ENCODE measurements at regions not wholly inside any gene's neighbourhood (a gene's known extent, or its start where the extent isn't known, plus 50 kb on each side); places are given as distances from the start of the nearest gene placed in this dataset.

- H3K4me1 ChIP-seq (ENCODE audit: control insufficient read depth, insufficient read depth, low read length), result no peaks in the 10 kb centered on the region
- no peaks in the 10 kb centered on the region; the same call in 1 of the 2 replicates for H4K20me1 ChIP-seq (ENCODE audit: insufficient read depth, low read length)
- H3K4ac ChIP-seq (ENCODE audit: low read depth, low read length), result no peak overlapping the region
- no peaks in the 10 kb centered on the region for H3K9me3 ChIP-seq (ENCODE audit: control insufficient read depth, insufficient read depth, low read length)
- no TSS peak for BruUV-seq (replicated peaks)
- H3K27ac ChIP-seq (ENCODE audit: insufficient read depth, low read length), result no peak overlapping the region
- POLR2A ChIA-PET (ENCODE audit: unreplicated experiment), result no interaction called here
- dilution Hi-C loops (cut with HindIII; ENCODE audit: low sequenced_read_pairs, unreplicated experiment) (no loop called here), intact Hi-C loops (cut with micrococcal nuclease) (no loop called here), in situ Hi-C loops (cut with MboI; ENCODE audit: low sequenced_read_pairs) (no loop called here)
- TF ChIP-seq SMC3 (IDR thresholded peaks at IDR 0.05; ENCODE audit: low read depth, low read length) (no peak), CEBPB (IDR thresholded peaks at IDR 0.05; ENCODE audit: low read depth, low read length) (no peak), CTCF (conservative IDR thresholded peaks at IDR 0.05; ENCODE audit: low read depth, low read length) (no peak), MXI1 (IDR thresholded peaks at IDR 0.05; ENCODE audit: borderline replicate concordance, low read depth, low read length) (no peak), MAFK (IDR thresholded peaks at IDR 0.05; ENCODE audit: low read depth, low read length) (no peak), ELK1 (IDR thresholded peaks at IDR 0.05; ENCODE audit: borderline replicate concordance, low read depth, low read length) (no peak), RAD21 (IDR thresholded peaks at IDR 0.05; ENCODE audit: low read length) (no peak), BHLHE40 (IDR thresholded peaks at IDR 0.05; ENCODE audit: low read depth, low read length) (no peak), CHD1 (IDR thresholded peaks at IDR 0.05; ENCODE audit: low read depth, low read length) (no peak), NFE2L2 (IDR thresholded peaks at IDR 0.05; ENCODE audit: low read depth, low read length) (no peak), MAZ (IDR thresholded peaks at IDR 0.05; ENCODE audit: borderline replicate concordance, low read depth, low read length) (no peak)
- CTCF ChIA-PET, result no interaction called here
- DNase-seq (no peak), ATAC-seq (ENCODE audit: low read depth) (no peak)
- H2BK20ac ChIP-seq (ENCODE audit: low read depth, low read length), result no peak overlapping the region
- no peak overlapping the region for H3K9ac ChIP-seq (ENCODE audit: low read depth, low read length)
- H4K91ac ChIP-seq (ENCODE audit: insufficient read depth, low read depth, low read length), result no peak overlapping the region
- H2AK5ac ChIP-seq (ENCODE audit: low read depth, low read length), result no peak overlapping the region
- H2BK15ac ChIP-seq (ENCODE audit: low read depth, low read length), result no peak overlapping the region
- H3K27me3 ChIP-seq (ENCODE audit: control insufficient read depth, insufficient read depth, low read length), result peaks cover 45% of the 10 kb centered on the region
- H2AFZ ChIP-seq (replicated peaks; ENCODE audit: low read length, poor library complexity), result no peak overlapping the region
- H3K23ac ChIP-seq (ENCODE audit: low read depth, low read length), result no peak overlapping the region
- 62% methylated on average over 8 of the region's 30 CpGs; no CpG with 5 or more reads in 1 of the 2 experiments for WGBS, 2 experiments (ENCODE audit: extremely low coverage in 2 of 2, insufficient read length in 1 of 2)
- no peaks in the 10 kb centered on the region for H3K79me1 ChIP-seq (ENCODE audit: low read depth in 1 of 2, low read length in 2 of 2)
- no peak overlapping the region for H2AK9ac ChIP-seq (replicated peaks; ENCODE audit: low read depth, low read length, poor library complexity)
- no peak overlapping the region for H3K4me2 ChIP-seq (ENCODE audit: low read depth, low read length)
- no peak overlapping the region for H3K56ac ChIP-seq (ENCODE audit: extremely low read depth, insufficient read depth, low read length)
- no peak overlapping the region for H4K5ac ChIP-seq (ENCODE audit: low read depth, low read length)
- H2BK5ac ChIP-seq (ENCODE audit: low read depth, low read length, poor library complexity, severe bottlenecking), result no peak overlapping the region
- no peaks in the 10 kb centered on the region for H3K9me1 ChIP-seq (ENCODE audit: insufficient read depth, low read length)
- H3K36me3 ChIP-seq (ENCODE audit: control insufficient read depth, insufficient read depth, low read length), result no peaks in the 10 kb centered on the region
- H3K14ac ChIP-seq (replicated peaks; ENCODE audit: low read depth, low read length), result no peak overlapping the region
- no peak overlapping the region for H4K8ac ChIP-seq (ENCODE audit: low read depth in 2 of 2, low read length in 2 of 2)
- no peak overlapping the region for H2BK120ac ChIP-seq (ENCODE audit: low read depth, low read length)
- no peak overlapping the region for H3K4me3 ChIP-seq (ENCODE audit: insufficient read depth, low read depth, low read length)
- no peak overlapping the region for H3K18ac ChIP-seq (ENCODE audit: low read depth, low read length)
Observed at GRCh38 chr12:132386926-132387497, 57.6 kb upstream of the GALNT9 start.

Measured in IMR-90 (cell line).